SU-DHL-6 (cell line): ENCODE measurements at regions not wholly inside any gene's neighbourhood (a gene's known extent, or its start where the extent isn't known, plus 50 kb on each side); places are given as distances from the start of the nearest gene placed in this dataset.

Experiments used
- H2AFZ ChIP-seq: fragments of 200-600 bp; sonication (generic); 2 replicates; pipeline ENCODE4 v1.6.1; 2014; ENCODE audit warnings: low read depth, mild to moderate bottlenecking, moderate library complexity, mixed read lengths, antibody characterized with exemption, low read length; ENCODE audit not compliant: severe bottlenecking
- H3F3A ChIP-seq: fragments of 200-600 bp; shearing (Covaris generic); 2 replicates; pipeline ENCODE4 v1.6.0; 2016; ENCODE audit warnings: antibody characterized with exemption, mild to moderate bottlenecking; ENCODE audit not compliant: insufficient read depth
- H3K27ac ChIP-seq: fragments of 200-600 bp; sonication (generic); 2 replicates; pipeline ENCODE4 v1.5.1; 2016; ENCODE audit warnings: low read depth, mild to moderate bottlenecking, low read length, moderate library complexity, mixed read lengths
- H3K27me3 ChIP-seq: fragments of 200-600 bp; sonication (generic), shearing (Covaris generic); 2 replicates; pipeline ENCODE4 v1.6.0; 2014; ENCODE audit warnings: mild to moderate bottlenecking, low read length
- H3K36me3 ChIP-seq: fragments of 200-600 bp; sonication (generic); 2 replicates; pipeline ENCODE4 v1.6.1; 2014; ENCODE audit warnings: mild to moderate bottlenecking, low read length, mixed read lengths
- H3K4me2 ChIP-seq: fragments of 300-600, 200-600 bp; shearing (Covaris generic), sonication (generic); 2 replicates; pipeline ENCODE4 v1.6.0; 2014; ENCODE audit warnings: low read length, low read depth, mild to moderate bottlenecking; ENCODE audit not compliant: poor library complexity, severe bottlenecking
- H3K4me3 ChIP-seq: fragments of 200-600 bp; sonication (generic); 2 replicates; pipeline ENCODE4 v1.5.1; 2014; ENCODE audit warnings: antibody characterized with exemption, low read length, mild to moderate bottlenecking, mixed read lengths; ENCODE audit not compliant: insufficient read depth, poor library complexity, severe bottlenecking
- H3K79me2 ChIP-seq: fragments of 200-600 bp; sonication (generic); 2 replicates; pipeline ENCODE4 v1.6.1; 2014; ENCODE audit warnings: mild to moderate bottlenecking, low read length, moderate library complexity; ENCODE audit not compliant: insufficient read depth
- H3K9ac ChIP-seq: fragments of 200-600 bp; sonication (generic); 2 replicates; pipeline ENCODE4 v1.7.0; 2014; ENCODE audit warnings: mild to moderate bottlenecking, low read length
- H3K9me2 ChIP-seq: fragments of 200-600 bp; sonication (generic); replicated peaks from 2 replicates; pipeline ENCODE4 v1.6.1; 2014; ENCODE audit warnings: low read length; ENCODE audit not compliant: insufficient read depth
- H3K9me3 ChIP-seq: fragments of 200-600 bp; sonication (generic); 2 replicates; pipeline ENCODE4 v1.6.1; 2014; ENCODE audit warnings: low read length, mixed read lengths; ENCODE audit not compliant: insufficient read depth
- H4K20me1 ChIP-seq: fragments of 200-600 bp; sonication (generic); 2 replicates; pipeline ENCODE4 v1.6.1; 2014; ENCODE audit warnings: low read depth, mild to moderate bottlenecking, antibody characterized with exemption, low read length, moderate library complexity, mixed read lengths
- EZH2phosphoT487 ChIP-seq: fragments of 200-600 bp; sonication (generic), shearing (Covaris generic); conservative IDR thresholded peaks from 2 replicates; pipeline ENCODE4 v1.6.1; 2018; ENCODE audit warnings: mild to moderate bottlenecking, antibody characterized with exemption, low read length, moderate library complexity, mixed read lengths
- TF ChIP-seq, protein P1 (sequence below): fragments of 200-600 bp; sonication (generic); IDR thresholded peaks from one replicate; pipeline ENCODE4 v1.5.1; 2017; ENCODE audit warnings: antibody characterized with exemption, mild to moderate bottlenecking, low read length, moderate library complexity; ENCODE audit not compliant: insufficient read depth, poor library complexity, severe bottlenecking

DNA sequence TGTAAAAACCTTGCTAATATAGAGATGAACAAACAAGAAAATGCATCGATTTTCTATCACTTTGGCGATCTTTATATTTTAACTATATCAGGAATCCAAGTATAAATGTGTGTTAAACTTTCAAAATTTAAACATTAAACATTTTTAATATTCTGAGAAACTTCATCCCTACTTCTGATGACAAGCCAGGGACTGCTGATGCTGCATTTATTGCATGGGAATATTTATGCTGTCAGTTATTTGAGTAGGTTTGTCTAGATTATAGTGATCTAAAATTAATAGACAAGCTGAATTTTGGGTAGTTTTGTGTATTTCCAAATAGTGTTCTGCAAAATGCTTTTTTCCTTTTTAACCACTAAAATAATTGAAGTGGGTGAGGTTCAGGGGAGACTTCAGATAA is 175.3 kb downstream of the LEPR start:
- H3K36me3 ChIP-seq: no peaks in the 10 kb centered on the region
- H3K79me2 ChIP-seq: no peaks in the 10 kb centered on the region
- H3K4me2 ChIP-seq: no peak overlapping the region
- TF ChIP-seq EZH2phosphoT487: no peak
- TF ChIP-seq, protein P1, sequence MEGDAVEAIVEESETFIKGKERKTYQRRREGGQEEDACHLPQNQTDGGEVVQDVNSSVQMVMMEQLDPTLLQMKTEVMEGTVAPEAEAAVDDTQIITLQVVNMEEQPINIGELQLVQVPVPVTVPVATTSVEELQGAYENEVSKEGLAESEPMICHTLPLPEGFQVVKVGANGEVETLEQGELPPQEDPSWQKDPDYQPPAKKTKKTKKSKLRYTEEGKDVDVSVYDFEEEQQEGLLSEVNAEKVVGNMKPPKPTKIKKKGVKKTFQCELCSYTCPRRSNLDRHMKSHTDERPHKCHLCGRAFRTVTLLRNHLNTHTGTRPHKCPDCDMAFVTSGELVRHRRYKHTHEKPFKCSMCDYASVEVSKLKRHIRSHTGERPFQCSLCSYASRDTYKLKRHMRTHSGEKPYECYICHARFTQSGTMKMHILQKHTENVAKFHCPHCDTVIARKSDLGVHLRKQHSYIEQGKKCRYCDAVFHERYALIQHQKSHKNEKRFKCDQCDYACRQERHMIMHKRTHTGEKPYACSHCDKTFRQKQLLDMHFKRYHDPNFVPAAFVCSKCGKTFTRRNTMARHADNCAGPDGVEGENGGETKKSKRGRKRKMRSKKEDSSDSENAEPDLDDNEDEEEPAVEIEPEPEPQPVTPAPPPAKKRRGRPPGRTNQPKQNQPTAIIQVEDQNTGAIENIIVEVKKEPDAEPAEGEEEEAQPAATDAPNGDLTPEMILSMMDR: no peak
- no peaks in the 10 kb centered on the region for H3K9me3 ChIP-seq
- H3K9ac ChIP-seq: no peak overlapping the region
- H4K20me1 ChIP-seq: no peaks in the 10 kb centered on the region
- no peak overlapping the region for H2AFZ ChIP-seq
- no peaks in the 10 kb centered on the region for H3K9me2 ChIP-seq
- H3K27ac ChIP-seq: no peak overlapping the region
- H3K4me3 ChIP-seq: no peak overlapping the region
- no peaks in the 10 kb centered on the region for H3K27me3 ChIP-seq
- no peaks in the 10 kb centered on the region for H3F3A ChIP-seq

DNA sequence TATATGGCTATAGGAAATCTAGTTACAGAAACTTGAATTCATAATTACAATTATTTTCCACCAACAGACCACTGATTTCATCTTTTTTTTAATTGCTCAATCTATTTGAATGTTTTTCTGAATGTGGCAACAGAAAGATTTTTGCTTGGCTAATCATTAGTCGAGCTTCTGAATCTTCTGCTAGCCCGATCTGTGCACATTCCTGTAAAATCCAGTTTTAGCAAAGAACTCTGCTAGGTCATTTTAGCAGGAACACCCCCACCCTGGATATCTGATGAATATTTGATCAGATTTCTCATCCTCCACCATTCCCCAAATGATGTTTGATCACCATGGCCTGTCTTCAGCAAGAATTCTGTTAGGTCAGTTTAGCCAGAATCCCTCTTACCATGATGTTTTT is 176.3 kb downstream of the LEPR start:
- TF ChIP-seq, protein P1: no peak
- TF ChIP-seq EZH2phosphoT487: no peak
- Histone ChIP-seq H3K9me3 (no peaks in the 10 kb centered on the region), H3K4me3 (no peak overlapping the region), H3F3A (no peaks in the 10 kb centered on the region), H4K20me1 (no peaks in the 10 kb centered on the region), H3K9me2 (no peaks in the 10 kb centered on the region), H3K4me2 (no peak overlapping the region), H3K9ac (no peak overlapping the region), H3K27ac (no peak overlapping the region), H3K79me2 (no peaks in the 10 kb centered on the region), H3K36me3 (no peaks in the 10 kb centered on the region), H3K27me3 (no peaks in the 10 kb centered on the region), H2AFZ (no peak overlapping the region)

DNA sequence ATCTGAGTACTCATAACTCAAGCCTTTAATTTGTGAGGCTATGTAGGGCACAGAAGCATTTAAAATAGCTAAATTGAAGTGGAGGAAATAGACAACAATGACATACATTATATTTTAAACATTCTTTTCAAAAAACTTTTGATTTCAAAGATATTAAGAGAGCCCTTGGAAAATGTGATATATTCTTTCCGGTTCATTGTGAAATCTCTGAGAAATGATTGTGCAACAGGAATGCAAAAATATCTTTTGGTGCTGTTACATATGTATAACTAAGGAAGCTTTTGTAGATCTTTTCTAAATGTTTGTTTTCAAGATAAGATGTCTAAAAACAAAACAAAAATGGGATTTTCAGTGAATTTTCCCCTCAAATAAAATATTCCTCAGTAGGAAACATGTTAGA is 185.2 kb downstream of the LEPR start:
- Histone ChIP-seq H3K4me3 (no peak overlapping the region), H3K9me3 (no peaks in the 10 kb centered on the region), H2AFZ (no peak overlapping the region), H3K36me3 (no peaks in the 10 kb centered on the region), H3K4me2 (no peak overlapping the region), H3K27me3 (no peaks in the 10 kb centered on the region), H3K79me2 (no peaks in the 10 kb centered on the region), H3K9me2 (no peaks in the 10 kb centered on the region), H4K20me1 (no peaks in the 10 kb centered on the region), H3K9ac (no peak overlapping the region), H3F3A (no peaks in the 10 kb centered on the region), H3K27ac (no peak overlapping the region)
- TF ChIP-seq, protein P1: no peak
- no peak for TF ChIP-seq EZH2phosphoT487

DNA sequence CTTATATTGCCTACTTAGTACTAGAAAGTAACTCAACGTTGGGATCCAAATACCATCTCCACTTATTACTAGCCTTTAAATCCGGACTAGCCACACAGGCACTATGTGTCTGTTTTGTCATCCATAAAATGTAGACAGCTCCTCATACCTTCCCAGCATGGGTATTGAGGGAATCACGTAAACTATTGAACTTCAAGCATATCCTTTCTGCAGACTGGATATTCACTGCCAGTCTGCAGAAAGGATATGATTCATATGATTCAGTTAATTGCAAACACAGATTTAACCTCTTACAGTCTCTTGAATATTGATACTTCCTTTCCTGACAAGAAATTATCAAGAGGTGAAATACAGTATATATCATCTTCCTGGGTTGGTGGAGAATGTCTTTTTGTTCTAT is 186.0 kb downstream of the LEPR start:
- no peak for TF ChIP-seq EZH2phosphoT487
- TF ChIP-seq, protein P1: no peak
- Histone ChIP-seq H3K4me2 (no peak overlapping the region), H4K20me1 (no peaks in the 10 kb centered on the region), H3F3A (no peaks in the 10 kb centered on the region), H2AFZ (no peak overlapping the region), H3K27me3 (no peaks in the 10 kb centered on the region), H3K9me3 (no peaks in the 10 kb centered on the region), H3K27ac (no peak overlapping the region), H3K9me2 (no peaks in the 10 kb centered on the region), H3K4me3 (no peak overlapping the region), H3K36me3 (no peaks in the 10 kb centered on the region), H3K79me2 (no peaks in the 10 kb centered on the region), H3K9ac (no peak overlapping the region)
